H9 (cell line): ENCODE measurements at regions not wholly inside any gene's neighbourhood (a gene's known extent, or its start where the extent isn't known, plus 50 kb on each side); places are given as distances from the start of the nearest gene placed in this dataset.
"Not testable (repeated sequence)": the region's sequence is repeated elsewhere in the genome, so short reads cannot be mapped to it uniquely, and the experiment has no call there.

ENCODE experiments used
- DNase-seq: peaks from one replicate; pipeline ENCODE4 v3.0.0-alpha.2; 2017
- H2AFZ ChIP-seq: one replicate; pipeline ENCODE4 v1.6.1; 2013; ENCODE audit warnings: mild to moderate bottlenecking, low read length, control low read depth, moderate library complexity
- H2AK5ac ChIP-seq: 2 replicates; pipeline ENCODE4 v1.6.1; 2013; ENCODE audit warnings: low read length, control low read depth, mixed read lengths; ENCODE audit not compliant: insufficient read length
- H2BK120ac ChIP-seq: one replicate; pipeline ENCODE4 v1.6.1; 2013; ENCODE audit warnings: low read depth, mild to moderate bottlenecking, low read length, control low read depth, inconsistent platforms; ENCODE audit not compliant: poor library complexity, severe bottlenecking
- H2BK12ac ChIP-seq: 2 replicates; pipeline ENCODE4 v1.6.1; 2013; ENCODE audit warnings: low read length, control low read depth, mixed read lengths, low read depth; ENCODE audit not compliant: insufficient read length
- H2BK15ac ChIP-seq: 2 replicates; pipeline ENCODE4 v1.6.1; 2013; ENCODE audit warnings: low read depth, low read length, control low read depth
- H2BK20ac ChIP-seq: one replicate; pipeline ENCODE4 v1.6.1; 2013; ENCODE audit warnings: low read depth, mild to moderate bottlenecking, low read length, control low read depth, inconsistent platforms; ENCODE audit not compliant: poor library complexity, severe bottlenecking
- H2BK5ac ChIP-seq: 2 replicates; pipeline ENCODE4 v1.6.1; 2013; ENCODE audit warnings: low read length, control low read depth, mixed read lengths; ENCODE audit not compliant: insufficient read length
- H3K14ac ChIP-seq: 2 replicates; pipeline ENCODE4 v1.6.1; 2013; ENCODE audit warnings: low read length, control low read depth; ENCODE audit not compliant: insufficient read depth
- H3K18ac ChIP-seq: 2 replicates; pipeline ENCODE4 v1.6.1; 2013; ENCODE audit warnings: low read depth, mild to moderate bottlenecking, mixed read lengths, low read length, control low read depth; ENCODE audit not compliant: insufficient read length
- H3K23ac ChIP-seq: 2 replicates; pipeline ENCODE4 v1.6.1; 2013; ENCODE audit warnings: low read length, control low read depth, mixed read lengths, low read depth; ENCODE audit not compliant: insufficient read length
- H3K23me2 ChIP-seq: 2 replicates; pipeline ENCODE4 v1.6.1; 2013; ENCODE audit warnings: low read depth, mild to moderate bottlenecking, mixed read lengths, low read length, control low read depth; ENCODE audit not compliant: insufficient read length, poor library complexity, severe bottlenecking
- H3K27ac ChIP-seq: 2 replicates; pipeline ENCODE4 v1.5.1; 2013; ENCODE audit warnings: low read length, control low read depth, mixed read lengths, low read depth; ENCODE audit not compliant: insufficient read length
- H3K27me3 ChIP-seq: 2 replicates; pipeline ENCODE4 v1.6.1; 2013; ENCODE audit warnings: low read length, control low read depth, inconsistent platforms; ENCODE audit not compliant: insufficient read depth
- H3K4ac ChIP-seq: 2 replicates; pipeline ENCODE4 v1.6.1; 2013; ENCODE audit warnings: low read depth, mild to moderate bottlenecking, control low read depth, inconsistent platforms, low read length, moderate library complexity
- H3K4me1 ChIP-seq: 2 replicates; pipeline ENCODE4 v1.6.1; 2013; ENCODE audit warnings: low read length, control low read depth, inconsistent platforms; ENCODE audit not compliant: insufficient read depth
- H3K4me2 ChIP-seq: 2 replicates; pipeline ENCODE4 v1.6.1; 2013; ENCODE audit warnings: low read length, control low read depth, mixed read lengths; ENCODE audit not compliant: insufficient read length, insufficient read depth
- H3K56ac ChIP-seq: 2 replicates; pipeline ENCODE4 v1.6.1; 2013; ENCODE audit warnings: low read depth, mild to moderate bottlenecking, mixed read lengths, low read length, control low read depth; ENCODE audit not compliant: insufficient read length
- H3K79me1 ChIP-seq: 2 replicates; pipeline ENCODE4 v1.6.1; 2013; ENCODE audit warnings: low read depth, mild to moderate bottlenecking, moderate library complexity, low read length, control low read depth, inconsistent platforms; ENCODE audit not compliant: insufficient read depth, poor library complexity, severe bottlenecking
- H3K79me2 ChIP-seq: 2 replicates; pipeline ENCODE4 v1.6.1; 2013; ENCODE audit warnings: low read length, control low read depth, inconsistent platforms; ENCODE audit not compliant: insufficient read depth
- H3K9ac ChIP-seq: 2 replicates; pipeline ENCODE4 v1.6.1; 2013; ENCODE audit warnings: low read length, control low read depth, mixed read lengths; ENCODE audit not compliant: insufficient read length; ENCODE audit errors: extremely low read depth
- H3K9me3 ChIP-seq: one replicate; pipeline ENCODE4 v1.6.1; 2013; ENCODE audit warnings: low read depth, low read length, inconsistent platforms; ENCODE audit not compliant: control insufficient read depth
- H3T11ph ChIP-seq: one replicate; pipeline ENCODE4 v1.6.1; 2013; ENCODE audit warnings: mild to moderate bottlenecking, low read length, control low read depth, inconsistent platforms
- H4K20me1 ChIP-seq: one replicate; pipeline ENCODE4 v1.6.1; 2013; ENCODE audit not compliant: control insufficient read depth, insufficient read length, insufficient read depth
- H4K5ac ChIP-seq: 2 replicates; pipeline ENCODE4 v1.6.1; 2013; ENCODE audit warnings: low read depth, mild to moderate bottlenecking, mixed read lengths, low read length, control low read depth; ENCODE audit not compliant: insufficient read length
- H4K8ac ChIP-seq: replicated peaks from 2 replicates; pipeline ENCODE4 v1.6.1; 2013; ENCODE audit warnings: low read length, control low read depth, mixed read lengths, low read depth; ENCODE audit not compliant: insufficient read length
- H4K91ac ChIP-seq: 2 replicates; pipeline ENCODE4 v1.6.1; 2013; ENCODE audit warnings: low read depth, mild to moderate bottlenecking, moderate library complexity, mixed read lengths, low read length, control low read depth; ENCODE audit not compliant: insufficient read length
- H3K27ac Mint-ChIP-seq, 3 experiments: 2 replicates in 2 of 3; 3 replicates in 1 of 3; pipeline ENCODE4 v1.8.0; 2020 to 2021; ENCODE audit warnings: mixed read lengths in 3 of 3, mild to moderate bottlenecking in 1 of 3, moderate library complexity in 1 of 3
- H3K27me3 Mint-ChIP-seq: 2 replicates; pipeline ENCODE4 v1.8.0; 2021; ENCODE audit warnings: low read depth, mild to moderate bottlenecking, moderate library complexity, mixed read lengths
- H3K36me3 Mint-ChIP-seq, 3 experiments: 2 replicates in 2 of 3; 3 replicates in 1 of 3; pipeline ENCODE4 v1.8.0; 2020 to 2021; ENCODE audit warnings: low read depth in 3 of 3, mixed read lengths in 3 of 3; ENCODE audit not compliant: insufficient read depth in 1 of 3
- H3K4me1 Mint-ChIP-seq, 2 experiments: 2 replicates each; pipeline ENCODE4 v1.8.0; 2020; ENCODE audit warnings: mixed read lengths in 2 of 2
- H3K4me3 Mint-ChIP-seq, 2 experiments: 2 replicates in 1 of 2; 3 replicates in 1 of 2; pipeline ENCODE4 v1.8.0; 2020 to 2021; ENCODE audit warnings: mild to moderate bottlenecking in 2 of 2, mixed read lengths in 2 of 2, moderate library complexity in 1 of 2
- H3K9me3 Mint-ChIP-seq, 2 experiments: 2 replicates in 1 of 2; 3 replicates in 1 of 2; pipeline ENCODE4 v1.8.0; 2020; ENCODE audit warnings: mild to moderate bottlenecking in 2 of 2, mixed read lengths in 2 of 2, moderate library complexity in 1 of 2
- WGBS: extraction: QIAGEN DNeasy Blood & Tissue Kit; methylation state at CpG from one replicate; pipeline ENCODE4 v1.1.7; 2013; ENCODE audit warnings: missing lambda C conversion rate, low lambda C conversion rate, mixed read lengths; ENCODE audit not compliant: insufficient read length; ENCODE audit errors: extremely low coverage; 5-methylcytosine and 5-hydroxymethylcytosine counted together

DNA sequence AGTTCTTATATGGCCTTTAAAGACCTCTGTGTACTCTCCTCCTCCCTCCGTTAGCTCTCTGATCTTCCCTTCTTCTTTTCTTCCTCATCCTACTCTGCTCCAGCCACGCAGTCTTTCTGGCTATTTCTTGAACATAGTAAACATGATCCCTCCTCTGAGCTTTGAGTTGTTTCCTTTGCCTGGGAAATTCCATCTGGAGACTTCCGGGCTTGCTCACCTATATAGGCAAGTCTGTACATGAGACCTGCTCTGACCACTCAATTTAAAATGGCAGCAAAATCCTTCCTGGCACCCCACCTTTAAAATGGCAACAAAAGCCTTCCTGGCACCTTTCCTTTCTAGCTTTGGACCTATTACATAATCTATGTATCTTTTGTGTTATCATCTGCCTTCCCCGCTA lies 517.6 kb downstream of the TTLL7 start:
- H2AFZ ChIP-seq, H3K36me3 Mint-ChIP-seq, H3K9me3 Mint-ChIP-seq, H3K4ac ChIP-seq, H3K9ac ChIP-seq, H3K23me2 ChIP-seq, H3K79me2 ChIP-seq, H4K5ac ChIP-seq, H3K4me1 ChIP-seq, H2BK15ac ChIP-seq, H2AK5ac ChIP-seq, DNase-seq, H2BK5ac ChIP-seq, H3K79me1 ChIP-seq, H3T11ph ChIP-seq, H4K91ac ChIP-seq, H2BK20ac ChIP-seq, H4K20me1 ChIP-seq, H3K27ac Mint-ChIP-seq, H3K23ac ChIP-seq, H4K8ac ChIP-seq, H3K18ac ChIP-seq, H3K4me1 Mint-ChIP-seq, H3K14ac ChIP-seq, H3K27me3 Mint-ChIP-seq, H3K56ac ChIP-seq, H3K4me2 ChIP-seq, H3K4me3 Mint-ChIP-seq, H3K27ac ChIP-seq, H3K27me3 ChIP-seq, H3K9me3 ChIP-seq, H2BK120ac ChIP-seq, H2BK12ac ChIP-seq: not testable (repeated sequence)
- no CpG with 5 or more reads among the region's 4 CpGs for WGBS

DNA sequence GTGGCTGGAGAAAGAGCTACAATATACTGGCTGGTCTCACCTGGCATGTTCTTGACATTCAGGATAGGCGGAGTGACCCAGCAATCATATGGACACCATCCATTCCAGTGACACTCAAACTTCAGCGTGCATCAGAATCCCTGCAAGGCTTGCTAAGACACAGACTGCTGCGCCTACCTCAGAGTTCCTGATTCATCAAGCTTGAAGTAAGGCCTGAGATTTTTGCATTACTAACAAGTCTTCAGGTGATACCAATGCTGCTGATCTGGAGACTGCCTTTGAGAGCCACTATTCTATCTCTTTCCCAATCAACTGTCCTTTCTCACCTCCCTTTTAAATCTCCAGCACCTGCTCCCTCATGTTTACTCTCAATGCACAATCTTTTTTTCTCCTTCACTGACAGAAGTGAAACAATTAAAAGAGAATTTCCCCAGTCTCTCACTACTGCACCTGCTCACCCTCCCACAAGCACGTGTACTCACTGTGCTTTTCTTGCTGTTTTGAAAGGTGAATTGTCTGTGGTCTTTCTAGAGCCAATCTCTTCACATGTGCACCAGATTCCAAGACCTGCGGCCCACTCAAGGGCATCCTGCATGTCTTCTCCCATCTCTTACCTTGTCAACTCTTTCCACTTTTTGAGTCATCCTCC lies 519.2 kb downstream of the TTLL7 start:
- WGBS: no CpG with 5 or more reads among the region's 5 CpGs
- not testable (repeated sequence) for H3K4me1 ChIP-seq, H4K5ac ChIP-seq, H3K4me3 Mint-ChIP-seq, H3K4me2 ChIP-seq, H2BK120ac ChIP-seq, H2AFZ ChIP-seq, H3K4me1 Mint-ChIP-seq, H3K27me3 Mint-ChIP-seq, H3K56ac ChIP-seq, H2BK12ac ChIP-seq, H2BK5ac ChIP-seq, DNase-seq, H3K79me1 ChIP-seq, H3K9ac ChIP-seq, H3K27ac Mint-ChIP-seq, H4K91ac ChIP-seq, H3K36me3 Mint-ChIP-seq, H3K27me3 ChIP-seq, H3K27ac ChIP-seq, H3K23me2 ChIP-seq, H3K23ac ChIP-seq, H3T11ph ChIP-seq, H3K9me3 ChIP-seq, H4K8ac ChIP-seq, H3K79me2 ChIP-seq, H3K14ac ChIP-seq, H3K9me3 Mint-ChIP-seq, H3K18ac ChIP-seq, H2AK5ac ChIP-seq, H2BK20ac ChIP-seq, H2BK15ac ChIP-seq, H3K4ac ChIP-seq, H4K20me1 ChIP-seq
